ENCODE measurements at regions not wholly inside any gene's neighbourhood (a gene's known extent, or its start where the extent isn't known, plus 50 kb on each side); places are given as distances from the start of the nearest gene placed in this dataset.

GRCh38 chr10:114761205-114762193 lies 60.1 kb upstream of the FHIP2A start:
- Histone ChIP-seq H2AFZ (no peak overlapping the region), H3K27me3 (ENCODE audit: insufficient read depth) (peaks cover 8% of the 10 kb centered on the region), H3K9me2 (ENCODE audit: insufficient read depth) (0 out of 2 replicates have a peak, but pooled peaks cover 3% of the 10 kb centered on the region), H3K4me3 (no peak overlapping the region), H4K20me1 (replicated peaks; ENCODE audit: insufficient read depth) (no peaks in the 10 kb centered on the region), H3F3A (replicated peaks; ENCODE audit: low read depth) (no peaks in the 10 kb centered on the region), H3K4me2 (no peak overlapping the region), H3K4me1 (ENCODE audit: insufficient read depth) (peaks cover 4% of the 10 kb centered on the region; the same call in 1 of the 2 replicates), H3K27ac (ENCODE audit: low read depth) (no peak overlapping the region), H3K36me3 (ENCODE audit: insufficient read depth) (no peaks in the 10 kb centered on the region), H3K79me2 (replicated peaks; ENCODE audit: insufficient read depth) (no peaks in the 10 kb centered on the region)
- H3K4me1 Mint-ChIP-seq, result peaks cover under 1% of the 10 kb centered on the region; the same call in 2 of the 3 replicates
- peaks cover 3% of the 10 kb centered on the region for H3K27me3 Mint-ChIP-seq (ENCODE audit: insufficient read depth, low read depth, poor library complexity)
- TF ChIP-seq POLR2AphosphoS5 (IDR thresholded peaks at IDR 0.05; ENCODE audit: low read depth) (no peak), REST (IDR thresholded peaks at IDR 0.05; ENCODE audit: unreplicated experiment) (no peak), ZNF114 (CRISPR knock-in tag; IDR thresholded peaks at IDR 0.05) (no peak), CREB1 (CRISPR knock-in tag; IDR thresholded peaks at IDR 0.05; ENCODE audit: low read depth) (no peak), CTCF (conservative IDR thresholded peaks at IDR 0.05; ENCODE audit: low read depth in 2 of 2) (no peak)
- no peaks in the 10 kb centered on the region for H3K9me3 Mint-ChIP-seq
- no peak overlapping the region for H3K4me3 Mint-ChIP-seq
- H3K36me3 Mint-ChIP-seq (ENCODE audit: low read depth), result no peaks in the 10 kb centered on the region
- no peak for DNase-seq (ENCODE audit: low spot score)
- no peak for ATAC-seq
- H3K27ac Mint-ChIP-seq, result no peak overlapping the region

- H3K79me2 ChIP-seq (replicated peaks; ENCODE audit: insufficient read depth), result no peaks in the 10 kb centered on the region
- H3K9me2 ChIP-seq (ENCODE audit: insufficient read depth), result 0 out of 2 replicates have a peak, but pooled peaks cover 3% of the 10 kb centered on the region
- ATAC-seq (no peak), DNase-seq (ENCODE audit: low spot score) (no peak)
- H3K36me3 Mint-ChIP-seq (ENCODE audit: low read depth), result no peaks in the 10 kb centered on the region
- H3K4me1 ChIP-seq (ENCODE audit: insufficient read depth), result peaks cover 15% of the 10 kb centered on the region
- no peaks in the 10 kb centered on the region for H3K9me3 Mint-ChIP-seq
- H3K27ac Mint-ChIP-seq, result no peak overlapping the region
- no peaks in the 10 kb centered on the region for H3F3A ChIP-seq (replicated peaks; ENCODE audit: low read depth)
- no peak overlapping the region for H3K4me3 ChIP-seq
- H3K4me1 Mint-ChIP-seq, result peaks cover 5% of the 10 kb centered on the region
- H3K4me2 ChIP-seq, result no peak overlapping the region
- no peak overlapping the region for H3K4me3 Mint-ChIP-seq
- H3K27me3 ChIP-seq (ENCODE audit: insufficient read depth), result peaks cover 17% of the 10 kb centered on the region
- H3K36me3 ChIP-seq (ENCODE audit: insufficient read depth), result no peaks in the 10 kb centered on the region
- H2AFZ ChIP-seq, result no peak overlapping the region
- no peaks in the 10 kb centered on the region for H4K20me1 ChIP-seq (replicated peaks; ENCODE audit: insufficient read depth)
- H3K27ac ChIP-seq (ENCODE audit: low read depth), result no peak overlapping the region
- H3K27me3 Mint-ChIP-seq (ENCODE audit: insufficient read depth, low read depth, poor library complexity), result peaks cover 3% of the 10 kb centered on the region
- TF ChIP-seq STAT1 (IDR thresholded peaks at IDR 0.05; ENCODE audit: unreplicated experiment) (no peak), JUNB (IDR thresholded peaks at IDR 0.05; ENCODE audit: unreplicated experiment) (no peak), ZNF462 (CRISPR knock-in tag; IDR thresholded peaks at IDR 0.05) (no peak), NANOG (IDR thresholded peaks at IDR 0.05; ENCODE audit: borderline replicate concordance) (no peak)
These were observed 58.8 kb upstream of the FHIP2A start for GRCh38 chr10:114762811-114763210.
